ENCODE measurements at regions not wholly inside any gene's neighbourhood (a gene's known extent, or its start where the extent isn't known, plus 50 kb on each side); places are given as distances from the start of the nearest gene placed in this dataset.

GRCh38 chr16:50933262-50933661 is 191.4 kb downstream of the CYLD start:
- H3K27me3 ChIP-seq (ENCODE audit: control insufficient read depth in 1 of 2, insufficient read depth in 2 of 2, low read length in 2 of 2), result peaks cover 0 to 10% of the 10 kb centered on the region in 2 experiments
- Mint-ChIP-seq H3K4me1 (ENCODE audit: low read depth) (no peaks in the 10 kb centered on the region), H3K4me3 (no peak overlapping the region), H3K9me3 (peaks cover 2% of the 10 kb centered on the region), H3K36me3 (ENCODE audit: low read depth) (no peaks in the 10 kb centered on the region), H3K27ac (no peak overlapping the region), H3K27me3 (peaks cover 60% of the 10 kb centered on the region)
- no peaks in the 10 kb centered on the region for H3K4me1 ChIP-seq (ENCODE audit: insufficient read depth, low read length)
- no peaks in the 10 kb centered on the region for H3K36me3 ChIP-seq (ENCODE audit: insufficient read depth, low read length)
- DNase-seq (no peak), ATAC-seq (ENCODE audit: poor library complexity) (no peak)
- ChIA-PET POLR2A (no interaction called here), CTCF (no interaction called here)
- no peak for TF ChIP-seq CTCF (IDR thresholded peaks at IDR 0.05)
- no peaks in the 10 kb centered on the region for H3K9me3 ChIP-seq (ENCODE audit: control insufficient read depth in 1 of 2, insufficient read depth in 1 of 2, low read length in 2 of 2)
- H3K27ac ChIP-seq (ENCODE audit: low read depth in 1 of 2, low read length in 2 of 2), result no peak overlapping the region
- intact Hi-C loops (cut with DNase I, micrococcal nuclease), result no loop called here
- H3K4me3 ChIP-seq (ENCODE audit: low read length), result no peak overlapping the region

GRCh38 chr16:50932348-50932935 is 190.6 kb downstream of the CYLD start:
- H3K4me1 Mint-ChIP-seq (ENCODE audit: low read depth), result no peaks in the 10 kb centered on the region
- CTCF ChIA-PET, result no interaction called here
- no peak overlapping the region for H3K4me3 ChIP-seq (ENCODE audit: low read length)
- H3K36me3 ChIP-seq (ENCODE audit: insufficient read depth, low read length), result no peaks in the 10 kb centered on the region
- no peak overlapping the region for H3K27ac Mint-ChIP-seq
- intact Hi-C loops (cut with DNase I, micrococcal nuclease), result no loop called here
- peaks cover 0 to 10% of the 10 kb centered on the region in 2 experiments for H3K27me3 ChIP-seq (ENCODE audit: control insufficient read depth in 1 of 2, insufficient read depth in 2 of 2, low read length in 2 of 2)
- no peaks in the 10 kb centered on the region for H3K36me3 Mint-ChIP-seq (ENCODE audit: low read depth)
- no peaks in the 10 kb centered on the region for H3K4me1 ChIP-seq (ENCODE audit: insufficient read depth, low read length)
- TF ChIP-seq CTCF (IDR thresholded peaks at IDR 0.05), result no peak
- H3K4me3 Mint-ChIP-seq, result no peak overlapping the region
- DNase-seq (no peak), ATAC-seq (ENCODE audit: poor library complexity) (no peak)
- H3K9me3 ChIP-seq (ENCODE audit: control insufficient read depth in 1 of 2, insufficient read depth in 1 of 2, low read length in 2 of 2), result no peaks in the 10 kb centered on the region
- H3K9me3 Mint-ChIP-seq, result peaks cover 2% of the 10 kb centered on the region
- peaks cover 58% of the 10 kb centered on the region for H3K27me3 Mint-ChIP-seq
- POLR2A ChIA-PET, result no interaction called here
- H3K27ac ChIP-seq (ENCODE audit: low read depth in 1 of 2, low read length in 2 of 2), result no peak overlapping the region

GRCh38 chr16:50928065-50928464 is 186.2 kb downstream of the CYLD start:
- H3K9me3 Mint-ChIP-seq, result no peaks in the 10 kb centered on the region
- Histone ChIP-seq H3K27ac (ENCODE audit: low read depth in 1 of 2, low read length in 2 of 2) (no peak overlapping the region), H3K36me3 (ENCODE audit: insufficient read depth, low read length) (no peaks in the 10 kb centered on the region), H3K9me3 (ENCODE audit: control insufficient read depth in 1 of 2, insufficient read depth in 1 of 2, low read length in 2 of 2) (no peaks in the 10 kb centered on the region), H3K4me1 (ENCODE audit: insufficient read depth, low read length) (no peaks in the 10 kb centered on the region), H3K27me3 (ENCODE audit: control insufficient read depth in 1 of 2, insufficient read depth in 2 of 2, low read length in 2 of 2) (peaks cover 3 to 4% of the 10 kb centered on the region in 2 experiments), H3K4me3 (ENCODE audit: low read length) (no peak overlapping the region)
- no peak overlapping the region for H3K27ac Mint-ChIP-seq
- no peak for ATAC-seq (ENCODE audit: poor library complexity)
- no peak for TF ChIP-seq CTCF (IDR thresholded peaks at IDR 0.05)
- ChIA-PET POLR2A (no interaction called here), CTCF (no interaction called here)
- no peak for DNase-seq
- H3K4me1 Mint-ChIP-seq (ENCODE audit: low read depth), result no peaks in the 10 kb centered on the region
- peaks cover 58% of the 10 kb centered on the region for H3K27me3 Mint-ChIP-seq
- intact Hi-C loops (cut with DNase I, micrococcal nuclease), result no loop called here
- H3K36me3 Mint-ChIP-seq (ENCODE audit: low read depth), result no peaks in the 10 kb centered on the region
- H3K4me3 Mint-ChIP-seq, result no peak overlapping the region
